Lower lobe of right lung (tissue), 2 donors: ENCODE measurements at regions not wholly inside any gene's neighbourhood (a gene's known extent, or its start where the extent isn't known, plus 50 kb on each side); places are given as distances from the start of the nearest gene placed in this dataset.

Experiments used
- ATAC-seq, 2 donors: fragments of 200-7000 bp; cut with Tn5 transposase; one replicate each; pipeline ENCODE4 v1.9.1; 2020 to 2022; ENCODE audit warnings: mild to moderate bottlenecking in 2 of 2, moderate library complexity in 2 of 2
- DNase-seq: peaks from one replicate; pipeline ENCODE4 v3.0.0-alpha.2; 2020
- H3K27ac ChIP-seq: fragments of 200-600 bp; one replicate; pipeline ENCODE4 v1.8.0; 2022
- H3K27me3 ChIP-seq: fragments of 200-600 bp; one replicate; pipeline ENCODE4 v1.8.0; 2022; ENCODE audit warnings: low read depth
- H3K36me3 ChIP-seq: fragments of 200-600 bp; one replicate; pipeline ENCODE4 v1.8.0; 2022; ENCODE audit warnings: mild to moderate bottlenecking
- H3K4me1 ChIP-seq: fragments of 200-600 bp; one replicate; pipeline ENCODE4 v1.8.0; 2022
- H3K4me3 ChIP-seq: fragments of 200-600 bp; one replicate; pipeline ENCODE4 v1.8.0; 2022; ENCODE audit warnings: mild to moderate bottlenecking
- H3K9me3 ChIP-seq: fragments of 200-600 bp; one replicate; pipeline ENCODE4 v1.8.0; 2022
- CTCF ChIP-seq: fragments of 200-600 bp; IDR thresholded peaks from one replicate; pipeline ENCODE4 v1.8.0; 2022; ENCODE audit warnings: antibody characterized with exemption, mild to moderate bottlenecking
- intact Hi-C: fragments of 100-400 bp; cut with DNase I; formaldehyde crosslinking; loops from one replicate; pipeline ENCODE4 v1.11.0; 2022
- donor health status: DM: no; HTN: yes; CAD: no; lungs with severe emphysema.

DNA sequence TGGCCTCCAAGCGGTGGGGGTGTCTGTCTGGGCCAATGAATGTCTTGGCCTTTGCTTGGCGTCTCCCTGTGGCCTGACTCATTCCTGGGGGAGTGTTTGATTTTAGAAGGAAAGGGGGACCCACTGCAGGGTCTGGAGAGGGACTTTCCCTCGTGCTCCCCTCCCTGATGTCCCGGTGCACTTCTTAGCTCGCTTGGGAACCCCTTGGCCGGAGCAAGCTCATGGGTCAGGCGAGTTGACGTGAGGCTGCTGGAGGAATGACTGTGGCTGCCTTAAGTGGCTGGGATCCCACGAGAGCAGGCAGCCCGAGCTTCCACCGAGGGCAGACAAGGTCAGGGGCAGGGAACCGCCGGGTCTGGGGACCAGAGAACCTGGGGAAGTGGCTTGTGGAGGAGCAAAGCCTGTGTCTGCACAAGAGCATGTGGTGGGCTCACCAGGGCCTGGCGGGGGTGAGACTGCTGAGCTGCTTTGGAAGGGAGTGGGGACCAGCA lies 218.4 kb upstream of the C14orf180 start:
- Histone ChIP-seq H3K4me3 (no peak overlapping the region), H3K36me3 (no peaks in the 10 kb centered on the region), H3K27me3 (peaks cover 9% of the 10 kb centered on the region), H3K4me1 (no peaks in the 10 kb centered on the region), H3K9me3 (no peaks in the 10 kb centered on the region), H3K27ac (no peak overlapping the region)
- intact Hi-C loops = no loop called here
- no peak for TF ChIP-seq CTCF
- DNase-seq (peak; percentile 30), ATAC-seq (no peak)

DNA sequence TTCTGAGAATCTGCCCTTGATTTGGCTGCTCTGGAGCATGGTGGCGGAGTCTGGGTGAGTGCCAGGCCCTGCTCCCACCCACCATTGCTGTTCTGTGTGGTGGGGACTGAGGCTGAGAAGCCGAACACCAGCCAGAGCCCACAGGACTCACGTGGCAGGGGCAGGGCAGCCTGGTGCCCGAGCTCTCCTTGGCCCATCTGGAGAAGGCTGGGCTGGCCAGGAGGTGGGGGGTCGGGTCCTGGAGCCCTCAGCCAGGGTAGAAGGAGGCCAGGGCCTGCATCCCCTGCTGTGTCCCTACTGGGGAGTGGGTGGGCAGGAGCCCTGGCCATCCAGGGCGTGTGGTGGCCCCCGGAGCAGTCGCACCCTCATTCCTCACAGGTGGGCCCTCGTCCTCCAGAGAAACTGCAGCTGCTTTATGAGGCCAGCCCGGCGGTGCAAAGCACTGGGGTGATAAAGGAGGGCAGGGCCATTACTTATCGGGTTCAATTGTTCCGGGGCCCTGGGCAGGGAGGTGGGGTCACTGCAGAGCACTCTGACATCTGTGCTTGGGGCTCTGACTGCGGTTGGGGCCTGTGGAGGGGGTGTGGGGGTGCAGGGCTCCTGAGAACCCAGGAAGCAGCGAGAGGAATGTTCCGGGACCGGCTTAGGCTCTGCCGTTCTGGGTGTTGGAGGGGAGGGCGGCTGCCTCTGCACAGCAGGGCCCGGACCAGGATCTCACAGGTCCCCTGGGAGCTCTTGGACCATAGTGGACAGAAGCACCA lies 217.5 kb upstream of the C14orf180 start:
- Histone ChIP-seq H3K4me3 (no peak overlapping the region), H3K4me1 (no peaks in the 10 kb centered on the region), H3K9me3 (no peaks in the 10 kb centered on the region), H3K27ac (no peak overlapping the region), H3K27me3 (peaks cover 9% of the 10 kb centered on the region), H3K36me3 (no peaks in the 10 kb centered on the region)
- ATAC-seq (no peak), DNase-seq (peak; percentile 32)
- TF ChIP-seq CTCF = no peak
- intact Hi-C loops = no loop called here

- peak; percentile 28 for DNase-seq
- peaks cover 9% of the 10 kb centered on the region for H3K27me3 ChIP-seq
- no peak for ATAC-seq
Observed at GRCh38 chr14:104362761-104363605, 216.6 kb upstream of the C14orf180 start.

GRCh38 chr14:104363891-104364760 lies 215.4 kb upstream of the C14orf180 start:
- H3K27me3 ChIP-seq = peaks cover 14% of the 10 kb centered on the region
- no peaks in the 10 kb centered on the region for H3K4me1 ChIP-seq
- H3K27ac ChIP-seq = no peak overlapping the region
- no peaks in the 10 kb centered on the region for H3K9me3 ChIP-seq
- no peaks in the 10 kb centered on the region for H3K36me3 ChIP-seq
- DNase-seq (peak; percentile 24), ATAC-seq (no peak)
- no peak overlapping the region for H3K4me3 ChIP-seq
- intact Hi-C loops = no loop called here
- TF ChIP-seq CTCF = no peak

More at GRCh38 chr14:104362761-104363605, 216.6 kb upstream of the C14orf180 start:
- no peaks in the 10 kb centered on the region for H3K9me3 ChIP-seq
- no peak overlapping the region for H3K4me3 ChIP-seq
- TF ChIP-seq CTCF = no peak
- no peaks in the 10 kb centered on the region for H3K36me3 ChIP-seq
- no peak overlapping the region for H3K27ac ChIP-seq
- no peaks in the 10 kb centered on the region for H3K4me1 ChIP-seq
- intact Hi-C loops = no loop called here

- DNase-seq (no peak), ATAC-seq (no peak)
- no peak overlapping the region for H3K4me3 ChIP-seq
- H3K9me3 ChIP-seq = no peaks in the 10 kb centered on the region
- H3K27ac ChIP-seq = no peak overlapping the region
- TF ChIP-seq CTCF = no peak
- no peaks in the 10 kb centered on the region for H3K36me3 ChIP-seq
- H3K27me3 ChIP-seq = peaks cover 18% of the 10 kb centered on the region
- H3K4me1 ChIP-seq = no peaks in the 10 kb centered on the region
- intact Hi-C loops = no loop called here
Observed at GRCh38 chr14:104364830-104365229, 214.7 kb upstream of the C14orf180 start.
